Activated CD8-positive, alpha-beta memory T cell treated with anti-CD3 and anti-CD28 coated beads, Interleukin-2, amount 10 ng/mL, durations not matched to agents 7 days and 5 days (primary cell): ENCODE measurements at regions not wholly inside any gene's neighbourhood (a gene's known extent, or its start where the extent isn't known, plus 50 kb on each side); places are given as distances from the start of the nearest gene placed in this dataset.

Source experiments
- ATAC-seq: fragments of 150-1000 bp; cut with Tn5 transposase; one replicate; pipeline ENCODE4 v1.10.0; 2021; ENCODE audit warnings: moderate library complexity
- CTCF ChIA-PET: fragments of 350-600 bp; sonication (Branson Sonifier 250); formaldehyde crosslinking; loops from one replicate; lab custom pipeline; 2021; ENCODE audit warnings: antibody characterized with exemption; lab: Charles Lee
- DNase-seq: peaks from one replicate; pipeline ENCODE4 v3.0.0-alpha.2; 2020
- H3K27ac Mint-ChIP-seq: one replicate; pipeline ENCODE4 v1.8.0; 2021; ENCODE audit warnings: mild to moderate bottlenecking, mixed read lengths
- H3K27me3 Mint-ChIP-seq: one replicate; pipeline ENCODE4 v1.8.0; 2021; ENCODE audit warnings: mixed read lengths
- H3K36me3 Mint-ChIP-seq: one replicate; pipeline ENCODE4 v1.8.0; 2021; ENCODE audit warnings: mild to moderate bottlenecking, mixed read lengths
- H3K4me1 Mint-ChIP-seq: one replicate; pipeline ENCODE4 v1.8.0; 2021; ENCODE audit warnings: mixed read lengths
- H3K4me3 Mint-ChIP-seq: one replicate; pipeline ENCODE4 v1.8.0; 2021; ENCODE audit warnings: mild to moderate bottlenecking, moderate library complexity, mixed read lengths
- H3K9me3 Mint-ChIP-seq: one replicate; pipeline ENCODE4 v1.8.0; 2022; ENCODE audit warnings: low read depth, mixed read lengths

GRCh38 chr7:84447636-84448293 is 253.2 kb upstream of the SEMA3A start:
- Mint-ChIP-seq H3K27me3 (no peaks in the 10 kb centered on the region), H3K36me3 (no peaks in the 10 kb centered on the region), H3K9me3 (peaks cover 5% of the 10 kb centered on the region), H3K27ac (no peak overlapping the region), H3K4me3 (no peak overlapping the region), H3K4me1 (no peaks in the 10 kb centered on the region)
- no peak for DNase-seq
- no peak for ATAC-seq
- CTCF ChIA-PET = no interaction called here

GRCh38 chr7:84446991-84447480 is 252.4 kb upstream of the SEMA3A start:
- no peak for ATAC-seq
- no peak overlapping the region for H3K27ac Mint-ChIP-seq
- DNase-seq = no peak
- peaks cover 5% of the 10 kb centered on the region for H3K9me3 Mint-ChIP-seq
- no peaks in the 10 kb centered on the region for H3K36me3 Mint-ChIP-seq
- CTCF ChIA-PET = no interaction called here
- no peaks in the 10 kb centered on the region for H3K27me3 Mint-ChIP-seq
- H3K4me1 Mint-ChIP-seq = no peaks in the 10 kb centered on the region
- H3K4me3 Mint-ChIP-seq = no peak overlapping the region

GRCh38 chr7:84425702-84426259 is 231.2 kb upstream of the SEMA3A start:
- no peak overlapping the region for H3K27ac Mint-ChIP-seq
- ATAC-seq (no peak), DNase-seq (no peak)
- no peaks in the 10 kb centered on the region for H3K36me3 Mint-ChIP-seq
- no peaks in the 10 kb centered on the region for H3K27me3 Mint-ChIP-seq
- no peak overlapping the region for H3K4me3 Mint-ChIP-seq
- CTCF ChIA-PET = no interaction called here
- H3K4me1 Mint-ChIP-seq = no peaks in the 10 kb centered on the region
- peaks cover 3% of the 10 kb centered on the region for H3K9me3 Mint-ChIP-seq

- ATAC-seq = no peak
- CTCF ChIA-PET = no interaction called here
- no peak overlapping the region for H3K4me3 Mint-ChIP-seq
- H3K9me3 Mint-ChIP-seq = peaks cover 3% of the 10 kb centered on the region
- no peaks in the 10 kb centered on the region for H3K4me1 Mint-ChIP-seq
- no peak for DNase-seq
- H3K27ac Mint-ChIP-seq = no peak overlapping the region
- no peaks in the 10 kb centered on the region for H3K36me3 Mint-ChIP-seq
- H3K27me3 Mint-ChIP-seq = no peaks in the 10 kb centered on the region
Measured at GRCh38 chr7:84422790-84423189, 228.2 kb upstream of the SEMA3A start.

- CTCF ChIA-PET = no interaction called here
- no peak overlapping the region for H3K4me3 Mint-ChIP-seq
- H3K27me3 Mint-ChIP-seq = no peaks in the 10 kb centered on the region
- no peak for DNase-seq
- no peaks in the 10 kb centered on the region for H3K36me3 Mint-ChIP-seq
- no peaks in the 10 kb centered on the region for H3K4me1 Mint-ChIP-seq
- H3K9me3 Mint-ChIP-seq = peaks cover 6% of the 10 kb centered on the region
- no peak overlapping the region for H3K27ac Mint-ChIP-seq
- no peak for ATAC-seq
Measured at GRCh38 chr7:84412161-84412969, 217.8 kb upstream of the SEMA3A start.

GRCh38 chr7:84399661-84400060 is 205.1 kb upstream of the SEMA3A start:
- CTCF ChIA-PET = no interaction called here
- ATAC-seq = no peak
- no peaks in the 10 kb centered on the region for H3K27me3 Mint-ChIP-seq

GRCh38 chr7:84394219-84394618 is 199.6 kb upstream of the SEMA3A start:
- ATAC-seq = no peak
- Mint-ChIP-seq H3K9me3 (no peaks in the 10 kb centered on the region), H3K4me3 (no peak overlapping the region), H3K27me3 (no peaks in the 10 kb centered on the region), H3K27ac (no peak overlapping the region), H3K36me3 (no peaks in the 10 kb centered on the region), H3K4me1 (no peaks in the 10 kb centered on the region)
- CTCF ChIA-PET = no interaction called here
- no peak for DNase-seq

More at GRCh38 chr7:84399661-84400060, 205.1 kb upstream of the SEMA3A start:
- Mint-ChIP-seq H3K36me3 (no peaks in the 10 kb centered on the region), H3K4me1 (no peaks in the 10 kb centered on the region), H3K27ac (no peak overlapping the region), H3K9me3 (peaks cover 9% of the 10 kb centered on the region), H3K4me3 (no peak overlapping the region)
- no peak for DNase-seq

- Mint-ChIP-seq H3K27me3 (no peaks in the 10 kb centered on the region), H3K27ac (no peak overlapping the region), H3K4me3 (no peak overlapping the region), H3K9me3 (no peaks in the 10 kb centered on the region), H3K36me3 (no peaks in the 10 kb centered on the region), H3K4me1 (no peaks in the 10 kb centered on the region)
- CTCF ChIA-PET = no interaction called here
- DNase-seq = no peak
- no peak for ATAC-seq
Measured at GRCh38 chr7:84393786-84394185, 199.2 kb upstream of the SEMA3A start.

- H3K4me3 Mint-ChIP-seq = no peak overlapping the region
- DNase-seq (no peak), ATAC-seq (no peak)
- no peak overlapping the region for H3K27ac Mint-ChIP-seq
- H3K27me3 Mint-ChIP-seq = no peaks in the 10 kb centered on the region
- H3K9me3 Mint-ChIP-seq = no peaks in the 10 kb centered on the region
- CTCF ChIA-PET = no interaction called here
- H3K36me3 Mint-ChIP-seq = no peaks in the 10 kb centered on the region
- no peaks in the 10 kb centered on the region for H3K4me1 Mint-ChIP-seq
Measured at GRCh38 chr7:84390845-84391244, 196.3 kb upstream of the SEMA3A start.

- Mint-ChIP-seq H3K36me3 (no peaks in the 10 kb centered on the region), H3K27ac (no peak overlapping the region), H3K9me3 (peaks cover 5% of the 10 kb centered on the region), H3K4me1 (no peaks in the 10 kb centered on the region), H3K27me3 (no peaks in the 10 kb centered on the region), H3K4me3 (no peak overlapping the region)
- CTCF ChIA-PET = no interaction called here
- no peak for DNase-seq
- ATAC-seq = no peak
Measured at GRCh38 chr7:84389242-84389641, 194.7 kb upstream of the SEMA3A start.

GRCh38 chr7:84387595-84387994 is 193.0 kb upstream of the SEMA3A start:
- CTCF ChIA-PET = no interaction called here
- Mint-ChIP-seq H3K27ac (no peak overlapping the region), H3K4me1 (no peaks in the 10 kb centered on the region), H3K36me3 (no peaks in the 10 kb centered on the region), H3K27me3 (no peaks in the 10 kb centered on the region), H3K4me3 (no peak overlapping the region), H3K9me3 (peaks cover 5% of the 10 kb centered on the region)
- no peak for DNase-seq
- no peak for ATAC-seq

GRCh38 chr7:84384417-84384816 is 189.8 kb upstream of the SEMA3A start:
- H3K4me1 Mint-ChIP-seq = no peaks in the 10 kb centered on the region
- no peak for ATAC-seq
- CTCF ChIA-PET = no interaction called here

GRCh38 chr7:84379446-84379845 is 184.9 kb upstream of the SEMA3A start:
- CTCF ChIA-PET = no interaction called here
- DNase-seq (no peak), ATAC-seq (no peak)
- Mint-ChIP-seq H3K27me3 (no peaks in the 10 kb centered on the region), H3K36me3 (no peaks in the 10 kb centered on the region), H3K4me3 (no peak overlapping the region), H3K4me1 (no peaks in the 10 kb centered on the region), H3K9me3 (peaks cover 18% of the 10 kb centered on the region), H3K27ac (no peak overlapping the region)

More at GRCh38 chr7:84384417-84384816, 189.8 kb upstream of the SEMA3A start:
- Mint-ChIP-seq H3K9me3 (peaks cover 14% of the 10 kb centered on the region), H3K27ac (no peak overlapping the region), H3K36me3 (no peaks in the 10 kb centered on the region), H3K27me3 (no peaks in the 10 kb centered on the region), H3K4me3 (no peak overlapping the region)
- no peak for DNase-seq

GRCh38 chr7:84372712-84373111 is 178.1 kb upstream of the SEMA3A start:
- Mint-ChIP-seq H3K4me1 (no peaks in the 10 kb centered on the region), H3K27ac (no peak overlapping the region), H3K9me3 (peaks cover 9% of the 10 kb centered on the region), H3K36me3 (no peaks in the 10 kb centered on the region), H3K4me3 (no peak overlapping the region), H3K27me3 (no peaks in the 10 kb centered on the region)
- CTCF ChIA-PET = no interaction called here
- DNase-seq (no peak), ATAC-seq (no peak)
